ENCODE measurements at regions not wholly inside any gene's neighbourhood (a gene's known extent, or its start where the extent isn't known, plus 50 kb on each side); places are given as distances from the start of the nearest gene placed in this dataset.
A peak's percentile ranks its signal among the peaks of the same experiment; 100 is the strongest.

GRCh38 chrX:149151805-149152757, 353.0 kb downstream of the IDS start:
- no peak for DNase-seq

- DNase-seq, result peak; percentile 3
Measured at GRCh38 chrX:149145845-149146285, 359.2 kb downstream of the IDS start.

GRCh38 chrX:149131774-149132173, 373.3 kb downstream of the IDS start:
- no peak for DNase-seq

GRCh38 chrX:149129767-149130166, 375.3 kb downstream of the IDS start:
- no peak for DNase-seq

GRCh38 chrX:149124526-149125108, 380.5 kb downstream of the IDS start:
- DNase-seq, result no peak

- DNase-seq, result no peak
Measured at GRCh38 chrX:149121206-149121920, 383.7 kb downstream of the IDS start.

GRCh38 chrX:149120459-149120858, 384.6 kb downstream of the IDS start:
- DNase-seq, result no peak

GRCh38 chrX:149114874-149115273, 390.2 kb downstream of the IDS start:
- no peak for DNase-seq

- DNase-seq, result no peak
Measured at GRCh38 chrX:149114001-149114400, 391.1 kb downstream of the IDS start.

- no peak for DNase-seq
Measured at GRCh38 chrX:149097786-149098185, 407.3 kb downstream of the IDS start.

GRCh38 chrX:149092179-149092578, 412.9 kb downstream of the IDS start:
- DNase-seq, result no peak

- no peak for DNase-seq
Measured at GRCh38 chrX:149079805-149080406, 425.2 kb downstream of the IDS start.

GRCh38 chrX:149074398-149074797, 430.7 kb downstream of the IDS start:
- DNase-seq, result peak; percentile 8

GRCh38 chrX:149073479-149073878, 431.6 kb downstream of the IDS start:
- no peak for DNase-seq

- DNase-seq, result no peak
Measured at GRCh38 chrX:149069899-149070298, 435.2 kb downstream of the IDS start.

- no peak for DNase-seq
Measured at GRCh38 chrX:149060921-149061320, 444.2 kb downstream of the IDS start.
